Neural progenitor cell (in vitro differentiated cells): ENCODE measurements at regions not wholly inside any gene's neighbourhood (a gene's known extent, or its start where the extent isn't known, plus 50 kb on each side); places are given as distances from the start of the nearest gene placed in this dataset.

Source experiments
- DNase-seq: peaks from one replicate; pipeline ENCODE4 v3.0.0-alpha.2; 2016; ENCODE audit warnings: low spot score
- H2AFZ ChIP-seq: fragments of 200-600 bp; sonication (generic); replicated peaks from 2 replicates; pipeline ENCODE4 v1.6.1; 2016; ENCODE audit warnings: antibody characterized with exemption
- H3F3A ChIP-seq: fragments of 200-600 bp; sonication (generic); 2 replicates; pipeline ENCODE4 v1.6.1; 2016; ENCODE audit warnings: antibody characterized with exemption, low read depth
- H3K27ac ChIP-seq: fragments of 200-600 bp; sonication (generic); 2 replicates; pipeline ENCODE4 v1.5.1; 2016; ENCODE audit warnings: mild to moderate bottlenecking
- H3K27me3 ChIP-seq: fragments of 200-600 bp; sonication (generic); 2 replicates; pipeline ENCODE4 v1.6.1; 2016; ENCODE audit warnings: mild to moderate bottlenecking, moderate library complexity
- H3K36me3 ChIP-seq: fragments of 200-600 bp; sonication (generic); 2 replicates; pipeline ENCODE4 v1.5.1; 2016
- H3K4me1 ChIP-seq: fragments of 200-600 bp; sonication (generic); 2 replicates; pipeline ENCODE4 v1.6.1; 2016; ENCODE audit warnings: mixed run types
- H3K4me2 ChIP-seq: fragments of 200-600 bp; sonication (generic); 2 replicates; pipeline ENCODE4 v1.6.1; 2016
- H3K4me3 ChIP-seq: fragments of 200-600 bp; sonication (generic); 2 replicates; pipeline ENCODE4 v1.5.1; 2016
- H3K79me2 ChIP-seq: fragments of 200-600 bp; sonication (generic); 2 replicates; pipeline ENCODE4 v1.6.1; 2016; ENCODE audit warnings: low read depth
- H3K9ac ChIP-seq: fragments of 200-600 bp; sonication (generic); 2 replicates; pipeline ENCODE4 v1.6.1; 2016
- H3K9me3 ChIP-seq: fragments of 200-600 bp; sonication (generic); 2 replicates; pipeline ENCODE4 v1.5.1; 2016; ENCODE audit warnings: low read depth
- H4K20me1 ChIP-seq: fragments of 200-600 bp; sonication (generic); 2 replicates; pipeline ENCODE4 v1.6.1; 2016; ENCODE audit warnings: low read depth
- H3K27ac Mint-ChIP-seq: 3 replicates; pipeline ENCODE4 v1.8.0; 2021; ENCODE audit warnings: mixed read lengths
- H3K27me3 Mint-ChIP-seq: 2 replicates; pipeline ENCODE4 v1.8.0; 2022; ENCODE audit warnings: low read depth, mild to moderate bottlenecking, inconsistent platforms, moderate library complexity, mixed read lengths; ENCODE audit not compliant: insufficient read depth
- H3K36me3 Mint-ChIP-seq: 3 replicates; pipeline ENCODE4 v1.8.0; 2021; ENCODE audit warnings: mixed read lengths
- H3K4me1 Mint-ChIP-seq: 3 replicates; pipeline ENCODE4 v1.8.0; 2021; ENCODE audit warnings: mixed read lengths
- H3K4me3 Mint-ChIP-seq: 3 replicates; pipeline ENCODE4 v1.8.0; 2021; ENCODE audit warnings: mild to moderate bottlenecking, moderate library complexity, mixed read lengths
- H3K9me3 Mint-ChIP-seq: 3 replicates; pipeline ENCODE4 v1.8.0; 2020; ENCODE audit warnings: mixed read lengths
- CTCF ChIP-seq: fragments of 200-600 bp; sonication (generic); IDR thresholded peaks from 2 replicates; pipeline ENCODE4 v1.5.1; 2017; ENCODE audit warnings: antibody characterized with exemption, mild to moderate bottlenecking
- EZH2 ChIP-seq: fragments of 200-600 bp; sonication (generic); IDR thresholded peaks from 2 replicates; pipeline ENCODE4 v1.6.1; 2017; ENCODE audit warnings: antibody characterized with exemption, mild to moderate bottlenecking, moderate library complexity
- EZH2phosphoT487 ChIP-seq: fragments of 200-600 bp; sonication (generic); IDR thresholded peaks from 2 replicates; pipeline ENCODE4 v1.6.1; 2017; ENCODE audit warnings: antibody characterized with exemption

- no peak overlapping the region for H3K27ac Mint-ChIP-seq
- no peaks in the 10 kb centered on the region for H3K27me3 ChIP-seq
- H3K36me3 ChIP-seq: no peaks in the 10 kb centered on the region
- H3K9me3 Mint-ChIP-seq: peaks cover 2% of the 10 kb centered on the region
- H3F3A ChIP-seq: no peaks in the 10 kb centered on the region
- no peak for DNase-seq
- no peak overlapping the region for H3K4me3 ChIP-seq
- no peaks in the 10 kb centered on the region for H3K4me1 ChIP-seq
- no peak overlapping the region for H3K9ac ChIP-seq
- H3K27me3 Mint-ChIP-seq: no peaks in the 10 kb centered on the region
- H3K79me2 ChIP-seq: no peaks in the 10 kb centered on the region
- no peak overlapping the region for H3K4me3 Mint-ChIP-seq
- no peak overlapping the region for H2AFZ ChIP-seq
- no peak overlapping the region for H3K4me2 ChIP-seq
- no peaks in the 10 kb centered on the region for H3K36me3 Mint-ChIP-seq
- H3K27ac ChIP-seq: no peak overlapping the region
- H3K4me1 Mint-ChIP-seq: no peaks in the 10 kb centered on the region
- H4K20me1 ChIP-seq: no peaks in the 10 kb centered on the region
- TF ChIP-seq CTCF (no peak), EZH2 (no peak), EZH2phosphoT487 (no peak)
- H3K9me3 ChIP-seq: no peaks in the 10 kb centered on the region
These were observed 540.0 kb upstream of the MAP3K7 start for GRCh38 chr6:91126876-91127275.

GRCh38 chr6:91117550-91117949 lies 530.7 kb upstream of the MAP3K7 start:
- TF ChIP-seq CTCF: no peak
- no peaks in the 10 kb centered on the region for H3K36me3 Mint-ChIP-seq
- no peak overlapping the region for H3K27ac Mint-ChIP-seq

GRCh38 chr6:91114123-91114708 lies 527.3 kb upstream of the MAP3K7 start:
- no peaks in the 10 kb centered on the region for H4K20me1 ChIP-seq
- H3K9ac ChIP-seq: no peak overlapping the region
- H3K27ac ChIP-seq: no peak overlapping the region
- H3K79me2 ChIP-seq: no peaks in the 10 kb centered on the region
- Mint-ChIP-seq H3K36me3 (no peaks in the 10 kb centered on the region), H3K27ac (no peak overlapping the region), H3K9me3 (no peaks in the 10 kb centered on the region), H3K4me1 (no peaks in the 10 kb centered on the region), H3K4me3 (no peak overlapping the region), H3K27me3 (peaks cover 7% of the 10 kb centered on the region)
- no peak overlapping the region for H3K4me2 ChIP-seq
- H3K9me3 ChIP-seq: no peaks in the 10 kb centered on the region
- H3K4me3 ChIP-seq: no peak overlapping the region
- no peak for DNase-seq
- H3F3A ChIP-seq: no peaks in the 10 kb centered on the region
- no peak for TF ChIP-seq CTCF
- TF ChIP-seq EZH2: no peak
- TF ChIP-seq EZH2phosphoT487: no peak
- no peak overlapping the region for H2AFZ ChIP-seq
- H3K36me3 ChIP-seq: no peaks in the 10 kb centered on the region
- no peaks in the 10 kb centered on the region for H3K4me1 ChIP-seq
- no peaks in the 10 kb centered on the region for H3K27me3 ChIP-seq

More at GRCh38 chr6:91117550-91117949, 530.7 kb upstream of the MAP3K7 start:
- Histone ChIP-seq H3F3A (no peaks in the 10 kb centered on the region), H3K27ac (no peak overlapping the region), H3K36me3 (no peaks in the 10 kb centered on the region), H3K9me3 (no peaks in the 10 kb centered on the region), H3K79me2 (no peaks in the 10 kb centered on the region), H3K4me3 (no peak overlapping the region), H3K4me1 (no peaks in the 10 kb centered on the region), H2AFZ (no peak overlapping the region), H3K9ac (no peak overlapping the region), H3K4me2 (no peak overlapping the region), H4K20me1 (no peaks in the 10 kb centered on the region), H3K27me3 (no peaks in the 10 kb centered on the region)
- Mint-ChIP-seq H3K4me3 (no peak overlapping the region), H3K4me1 (no peaks in the 10 kb centered on the region), H3K9me3 (peaks cover 8% of the 10 kb centered on the region), H3K27me3 (peaks cover 5% of the 10 kb centered on the region)
- DNase-seq: no peak
